IMR-90 (cell line): ENCODE measurements at regions not wholly inside any gene's neighbourhood (a gene's known extent, or its start where the extent isn't known, plus 50 kb on each side); places are given as distances from the start of the nearest gene placed in this dataset.

Experiments
- ATAC-seq: fragments of 200-7000 bp; cut with Tn5 transposase; 2 replicates; pipeline ENCODE4 v1.9.1; 2020; ENCODE audit warnings: low read depth, mild to moderate bottlenecking, moderate library complexity
- BruUV-seq: library from RNA; stranded (reverse); fragments of 400-500 nt; replicated peaks from 2 replicates; lab custom pipeline; 2021; lab: Mats Ljungman, UMichigan
- CTCF ChIA-PET: fragments of 300-600 bp; formaldehyde crosslinking; extraction: SDS; loops from one replicate; lab custom pipeline; 2021; ENCODE audit warnings: antibody characterized with exemption; lab: Yijun Ruan, JAX
- POLR2A ChIA-PET: fragments of 300-600 bp; sonication (Branson Sonifier 250); formaldehyde crosslinking; loops from one replicate; lab custom pipeline; 2022; ENCODE audit warnings: antibody characterized with exemption; ENCODE audit not compliant: unreplicated experiment; lab: Charles Lee
- DNase-seq: peaks from one replicate; pipeline ENCODE4 v3.0.0; 2013
- H2AFZ ChIP-seq: replicated peaks from 2 replicates; pipeline ENCODE3; 2013; ENCODE audit warnings: low read length, mild to moderate bottlenecking; ENCODE audit not compliant: poor library complexity
- H2AK5ac ChIP-seq: 2 replicates; pipeline ENCODE4 v1.6.1; 2013; ENCODE audit warnings: low read depth, low read length, inconsistent platforms
- H2AK9ac ChIP-seq: replicated peaks from 2 replicates; pipeline ENCODE3; 2013; ENCODE audit warnings: mild to moderate bottlenecking, low read depth, low read length, moderate library complexity; ENCODE audit not compliant: poor library complexity
- H2BK120ac ChIP-seq: 2 replicates; pipeline ENCODE4 v1.6.1; 2013; ENCODE audit warnings: low read depth, low read length, inconsistent platforms
- H2BK15ac ChIP-seq: 3 replicates; pipeline ENCODE4 v1.6.1; 2013; ENCODE audit warnings: low read depth, low read length, inconsistent platforms
- H2BK20ac ChIP-seq: 2 replicates; pipeline ENCODE4 v1.6.1; 2013; ENCODE audit warnings: low read depth, mild to moderate bottlenecking, inconsistent platforms, low read length, moderate library complexity
- H2BK5ac ChIP-seq: 2 replicates; pipeline ENCODE4 v1.6.1; 2013; ENCODE audit warnings: mild to moderate bottlenecking, low read depth, low read length, inconsistent platforms; ENCODE audit not compliant: poor library complexity, severe bottlenecking
- H3K14ac ChIP-seq: replicated peaks from 2 replicates; pipeline ENCODE4 v1.6.1; 2013; ENCODE audit warnings: low read depth, low read length, inconsistent platforms
- H3K18ac ChIP-seq: 2 replicates; pipeline ENCODE4 v1.6.1; 2013; ENCODE audit warnings: low read depth, low read length, control low read depth
- H3K23ac ChIP-seq: 2 replicates; pipeline ENCODE4 v1.6.1; 2013; ENCODE audit warnings: low read depth, low read length, inconsistent platforms
- H3K27ac ChIP-seq: 2 replicates; pipeline ENCODE4 v1.5.1; 2013; ENCODE audit warnings: mild to moderate bottlenecking, control low read depth, low read length; ENCODE audit not compliant: insufficient read depth
- H3K27me3 ChIP-seq: 2 replicates; pipeline ENCODE4 v1.6.1; 2013; ENCODE audit warnings: low read length; ENCODE audit not compliant: control insufficient read depth, insufficient read depth
- H3K36me3 ChIP-seq: 2 replicates; pipeline ENCODE4 v1.6.1; 2013; ENCODE audit warnings: low read length, mixed read lengths; ENCODE audit not compliant: control insufficient read depth, insufficient read depth
- H3K4ac ChIP-seq: 2 replicates; pipeline ENCODE4 v1.6.1; 2013; ENCODE audit warnings: low read depth, low read length, inconsistent platforms
- H3K4me1 ChIP-seq: 2 replicates; pipeline ENCODE4 v1.6.1; 2013; ENCODE audit warnings: low read length, mixed read lengths; ENCODE audit not compliant: control insufficient read depth, insufficient read depth
- H3K4me2 ChIP-seq: 2 replicates; pipeline ENCODE4 v1.6.1; 2013; ENCODE audit warnings: low read depth, mild to moderate bottlenecking, control low read depth, low read length, moderate library complexity
- H3K4me3 ChIP-seq: 2 replicates; pipeline ENCODE4 v1.5.1; 2013; ENCODE audit warnings: low read depth, mild to moderate bottlenecking, control low read depth, low read length, moderate library complexity; ENCODE audit not compliant: insufficient read depth
- H3K56ac ChIP-seq: 2 replicates; pipeline ENCODE4 v1.6.1; 2013; ENCODE audit warnings: low read length, inconsistent platforms; ENCODE audit not compliant: insufficient read depth; ENCODE audit errors: extremely low read depth
- H3K79me1 ChIP-seq, 2 experiments: 2 replicates each; pipeline ENCODE4 v1.6.1; 2013; ENCODE audit warnings: low read length in 2 of 2, inconsistent platforms in 1 of 2, low read depth in 1 of 2
- H3K9ac ChIP-seq: 2 replicates; pipeline ENCODE4 v1.6.1; 2013; ENCODE audit warnings: low read depth, low read length, control low read depth
- H3K9me1 ChIP-seq: 2 replicates; pipeline ENCODE4 v1.6.1; 2013; ENCODE audit warnings: low read length, inconsistent platforms; ENCODE audit not compliant: insufficient read depth
- H3K9me3 ChIP-seq: 2 replicates; pipeline ENCODE4 v1.6.1; 2013; ENCODE audit warnings: low read length; ENCODE audit not compliant: control insufficient read depth, insufficient read depth
- H4K20me1 ChIP-seq: 2 replicates; pipeline ENCODE4 v1.6.1; 2013; ENCODE audit warnings: low read length, inconsistent platforms; ENCODE audit not compliant: insufficient read depth
- H4K5ac ChIP-seq: 2 replicates; pipeline ENCODE4 v1.6.1; 2013; ENCODE audit warnings: mild to moderate bottlenecking, low read depth, low read length, control low read depth
- H4K8ac ChIP-seq, 2 experiments: 2 replicates each; pipeline ENCODE4 v1.6.1; 2013; ENCODE audit warnings: low read depth in 2 of 2, low read length in 2 of 2, control low read depth in 1 of 2, inconsistent platforms in 1 of 2
- H4K91ac ChIP-seq: 2 replicates; pipeline ENCODE4 v1.6.1; 2013; ENCODE audit warnings: low read depth, low read length, inconsistent platforms; ENCODE audit not compliant: insufficient read depth
- BHLHE40 ChIP-seq: fragments of 150-350 bp; IDR thresholded peaks from 2 replicates; pipeline ENCODE4 v1.6.1; 2016; ENCODE audit warnings: mild to moderate bottlenecking, low read depth, low read length
- CEBPB ChIP-seq: IDR thresholded peaks from 2 replicates; pipeline ENCODE4 v1.6.1; 2012; ENCODE audit warnings: low read depth, low read length, improper control_type of control experiment
- FOS ChIP-seq: fragments of 150-350 bp; IDR thresholded peaks from 2 replicates; pipeline ENCODE4 v1.6.1; 2016; ENCODE audit warnings: low read depth, low read length
- MAZ ChIP-seq: IDR thresholded peaks from 2 replicates; pipeline ENCODE4 v1.6.1; 2012; ENCODE audit warnings: low read depth, mild to moderate bottlenecking, low read length, improper control_type of control experiment, moderate library complexity, borderline replicate concordance
- MXI1 ChIP-seq: IDR thresholded peaks from 2 replicates; pipeline ENCODE4 v1.6.1; 2012; ENCODE audit warnings: low read depth, mild to moderate bottlenecking, low read length, moderate library complexity, borderline replicate concordance
- NFE2L2 ChIP-seq: fragments of 150-350 bp; IDR thresholded peaks from 2 replicates; pipeline ENCODE4 v1.6.1; 2016; ENCODE audit warnings: low read depth, mild to moderate bottlenecking, low read length
- POLR2A ChIP-seq: IDR thresholded peaks from 2 replicates; pipeline ENCODE4 v1.6.1; 2012; ENCODE audit warnings: mild to moderate bottlenecking, low read depth, low read length
- RAD21 ChIP-seq: IDR thresholded peaks from 2 replicates; pipeline ENCODE4 v1.6.1; 2012; ENCODE audit warnings: low read length, improper control_type of control experiment
- WGBS, 2 experiments: methylation state at CpG; one replicate each; pipeline versions ENCODE4 v1.1.5 to v1.1.7; 2013; ENCODE audit warnings: missing lambda C conversion rate in 2 of 2; ENCODE audit not compliant: insufficient read length in 1 of 2; ENCODE audit errors: extremely low coverage in 2 of 2; 5-methylcytosine and 5-hydroxymethylcytosine counted together
- dilution Hi-C: fragments of 300-500 bp; cut with HindIII; formaldehyde crosslinking; loops from one replicate; pipeline ENCODE4 v1.14.3; 2018; ENCODE audit warnings: low sequenced_read_pairs; ENCODE audit not compliant: unreplicated experiment
- in situ Hi-C: fragments of 300-500 bp; cut with MboI; formaldehyde crosslinking; loops from 3 replicates; pipeline ENCODE4 v1.14.3; 2019; ENCODE audit warnings: low sequenced_read_pairs, inconsistent platforms, mixed read lengths
- intact Hi-C: fragments of 100-400 bp; cut with micrococcal nuclease; formaldehyde crosslinking; loops from 2 replicates; pipeline ENCODE4 v1.10.0; 2022
- TF ChIP-seq, protein P1 (sequence below): fragments of 150-350 bp; IDR thresholded peaks from 2 replicates; pipeline ENCODE4 v1.6.1; 2017; ENCODE audit warnings: mild to moderate bottlenecking, antibody characterized with exemption, low read length, low read depth
- TF ChIP-seq, protein P2 (sequence below): fragments of 150-350 bp; IDR thresholded peaks from 2 replicates; pipeline ENCODE4 v1.6.1; 2016; ENCODE audit warnings: low read depth, mild to moderate bottlenecking, low read length, moderate library complexity, borderline replicate concordance

DNA sequence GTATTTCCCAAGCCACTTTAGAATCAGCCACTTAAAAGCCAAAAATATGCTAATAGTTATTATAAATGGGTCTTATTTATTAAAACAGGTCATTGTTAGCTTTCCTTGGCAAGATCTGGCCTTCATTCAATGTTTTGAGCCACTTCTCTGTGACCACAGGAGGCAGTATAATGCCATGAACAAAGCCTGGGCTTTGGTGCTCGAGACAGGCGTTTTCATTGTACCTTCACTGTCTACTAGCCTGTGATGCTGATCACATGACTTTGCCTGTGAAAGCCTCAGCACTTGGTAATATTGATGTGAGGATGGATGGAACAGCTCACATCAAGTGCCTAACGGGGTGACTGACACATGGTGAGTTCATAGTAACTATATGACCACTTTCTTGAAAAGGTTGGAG lies 217.0 kb downstream of the RWDD3 start:
- Histone ChIP-seq H3K9ac (no peak overlapping the region), H3K4me2 (no peak overlapping the region), H3K36me3 (no peaks in the 10 kb centered on the region), H3K4me1 (no peaks in the 10 kb centered on the region), H2AFZ (no peak overlapping the region), H3K27ac (no peak overlapping the region), H4K5ac (no peak overlapping the region), H2AK9ac (no peak overlapping the region), H3K79me1 (no peaks in the 10 kb centered on the region), H3K4me3 (no peak overlapping the region), H3K9me3 (no peaks in the 10 kb centered on the region), H3K4ac (no peak overlapping the region), H2BK5ac (no peak overlapping the region), H3K27me3 (no peaks in the 10 kb centered on the region), H3K14ac (no peak overlapping the region), H4K8ac (no peak overlapping the region), H4K91ac (no peak overlapping the region), H3K23ac (no peak overlapping the region), H3K56ac (no peak overlapping the region), H2BK20ac (no peak overlapping the region), H3K18ac (no peak overlapping the region), H3K9me1 (no peaks in the 10 kb centered on the region), H2BK120ac (no peak overlapping the region), H2AK5ac (no peak overlapping the region), H2BK15ac (no peak overlapping the region), H4K20me1 (no peaks in the 10 kb centered on the region)
- WGBS, 2 experiments, result no CpG with 5 or more reads among the region's 3 CpGs
- in situ Hi-C loops (no loop called here), intact Hi-C loops (no loop called here), dilution Hi-C loops (no loop called here)
- POLR2A ChIA-PET, result no interaction called here
- no TSS peak for BruUV-seq
- no peak for ATAC-seq
- TF ChIP-seq, protein P1, sequence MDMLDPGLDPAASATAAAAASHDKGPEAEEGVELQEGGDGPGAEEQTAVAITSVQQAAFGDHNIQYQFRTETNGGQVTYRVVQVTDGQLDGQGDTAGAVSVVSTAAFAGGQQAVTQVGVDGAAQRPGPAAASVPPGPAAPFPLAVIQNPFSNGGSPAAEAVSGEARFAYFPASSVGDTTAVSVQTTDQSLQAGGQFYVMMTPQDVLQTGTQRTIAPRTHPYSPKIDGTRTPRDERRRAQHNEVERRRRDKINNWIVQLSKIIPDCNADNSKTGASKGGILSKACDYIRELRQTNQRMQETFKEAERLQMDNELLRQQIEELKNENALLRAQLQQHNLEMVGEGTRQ, result no peak
- no peak for TF ChIP-seq MXI1
- TF ChIP-seq MAZ, result no peak
- TF ChIP-seq FOS, result no peak
- TF ChIP-seq, protein P2, sequence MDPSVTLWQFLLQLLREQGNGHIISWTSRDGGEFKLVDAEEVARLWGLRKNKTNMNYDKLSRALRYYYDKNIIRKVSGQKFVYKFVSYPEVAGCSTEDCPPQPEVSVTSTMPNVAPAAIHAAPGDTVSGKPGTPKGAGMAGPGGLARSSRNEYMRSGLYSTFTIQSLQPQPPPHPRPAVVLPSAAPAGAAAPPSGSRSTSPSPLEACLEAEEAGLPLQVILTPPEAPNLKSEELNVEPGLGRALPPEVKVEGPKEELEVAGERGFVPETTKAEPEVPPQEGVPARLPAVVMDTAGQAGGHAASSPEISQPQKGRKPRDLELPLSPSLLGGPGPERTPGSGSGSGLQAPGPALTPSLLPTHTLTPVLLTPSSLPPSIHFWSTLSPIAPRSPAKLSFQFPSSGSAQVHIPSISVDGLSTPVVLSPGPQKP, result no peak
- no peak for TF ChIP-seq POLR2A
- no peak for TF ChIP-seq RAD21
- no peak for TF ChIP-seq NFE2L2
- no peak for TF ChIP-seq BHLHE40
- no peak for TF ChIP-seq CEBPB
- DNase-seq, result no peak
- CTCF ChIA-PET, result no interaction called here
